GM20000 (cell line): ENCODE measurements at regions not wholly inside any gene's neighbourhood (a gene's known extent, or its start where the extent isn't known, plus 50 kb on each side); places are given as distances from the start of the nearest gene placed in this dataset.
"Not testable (repeated sequence)": the region's sequence is repeated elsewhere in the genome, so short reads cannot be mapped to it uniquely, and the experiment has no call there.

Experiments
- DNase-seq: peaks from one replicate; pipeline ENCODE4 v3.0.0; 2012; ENCODE audit warnings: low spot score
- CTCF ChIP-seq: IDR thresholded peaks from 2 replicates; pipeline ENCODE4 v1.5.1; 2012; ENCODE audit warnings: mild to moderate bottlenecking, control low read depth; ENCODE audit errors: extremely low read depth, missing control alignments

GRCh38 chr5:12679731-12680130 is 775.5 kb upstream of the CTNND2 start:
- no peak for TF ChIP-seq CTCF
- no peak for DNase-seq

- no peak for DNase-seq
Measured at GRCh38 chr5:12675959-12676358, 771.7 kb upstream of the CTNND2 start.

GRCh38 chr5:12672141-12672540 is 767.9 kb upstream of the CTNND2 start:
- no peak for TF ChIP-seq CTCF
- no peak for DNase-seq

More at GRCh38 chr5:12675959-12676358, 771.7 kb upstream of the CTNND2 start:
- TF ChIP-seq CTCF, result no peak

- no peak for DNase-seq
- TF ChIP-seq CTCF, result no peak
Measured at GRCh38 chr5:12669326-12669725, 765.1 kb upstream of the CTNND2 start.

GRCh38 chr5:12668564-12668963 is 764.3 kb upstream of the CTNND2 start:
- TF ChIP-seq CTCF, result no peak
- no peak for DNase-seq

- DNase-seq, result not testable (repeated sequence)
Measured at GRCh38 chr5:12667818-12668217, 763.6 kb upstream of the CTNND2 start.

GRCh38 chr5:12665772-12666171 is 761.5 kb upstream of the CTNND2 start:
- not testable (repeated sequence) for DNase-seq

GRCh38 chr5:12662545-12663314 is 758.5 kb upstream of the CTNND2 start:
- TF ChIP-seq CTCF, result no peak
- no peak for DNase-seq
